ENCODE measurements at regions not wholly inside any gene's neighbourhood (a gene's known extent, or its start where the extent isn't known, plus 50 kb on each side); places are given as distances from the start of the nearest gene placed in this dataset.

GRCh38 chr7:17101207-17101696, 197.2 kb upstream of the AHR start:
- intact Hi-C loops (cut with micrococcal nuclease; ENCODE audit: unreplicated experiment) = no loop called here
- H3K4me1 Mint-ChIP-seq (ENCODE audit: low read depth, unreplicated experiment) = peaks cover 13% of the 10 kb centered on the region
- H3K27me3 Mint-ChIP-seq (ENCODE audit: insufficient read depth, unreplicated experiment) = no peaks in the 10 kb centered on the region
- no peak overlapping the region for H3K4me3 ChIP-seq (ENCODE audit: low read depth, low read length)
- ChIA-PET POLR2A (no interaction called here), CTCF (no interaction called here)
- H3K27ac Mint-ChIP-seq (ENCODE audit: unreplicated experiment) = no peak overlapping the region
- H3K9me3 Mint-ChIP-seq (ENCODE audit: unreplicated experiment) = peaks cover 9% of the 10 kb centered on the region
- H3K4me1 ChIP-seq = no peaks in the 10 kb centered on the region
- H3K36me3 Mint-ChIP-seq (ENCODE audit: insufficient read depth, unreplicated experiment) = peaks cover 6% of the 10 kb centered on the region
- H3K4me3 Mint-ChIP-seq (ENCODE audit: unreplicated experiment) = no peak overlapping the region
- TF ChIP-seq CTCF (IDR thresholded peaks at IDR 0.05; ENCODE audit: insufficient read depth in 1 of 2, low read depth in 1 of 2, low read length in 1 of 2, severe bottlenecking in 1 of 2, unreplicated experiment in 1 of 2) = no peak
- H3K9me3 ChIP-seq = peaks cover 13% of the 10 kb centered on the region
- no peak for DNase-seq
- H3K27me3 ChIP-seq (replicated peaks; ENCODE audit: control insufficient read depth, insufficient read depth, low read length) = no peaks in the 10 kb centered on the region
- no TSS peak for BruUV-seq (replicated peaks)
- no peaks in the 10 kb centered on the region for H3K36me3 ChIP-seq (ENCODE audit: control insufficient read depth, insufficient read depth, low read length)

- no TSS peak for BruUV-seq (replicated peaks)
- H3K4me3 Mint-ChIP-seq (ENCODE audit: unreplicated experiment) = no peak overlapping the region
- ChIA-PET POLR2A (no interaction called here), CTCF (no interaction called here)
- H3K27me3 Mint-ChIP-seq (ENCODE audit: insufficient read depth, unreplicated experiment) = no peaks in the 10 kb centered on the region
- H3K36me3 Mint-ChIP-seq (ENCODE audit: insufficient read depth, unreplicated experiment) = peaks cover 6% of the 10 kb centered on the region
- Histone ChIP-seq H3K4me3 (ENCODE audit: low read depth, low read length) (no peak overlapping the region), H3K36me3 (ENCODE audit: control insufficient read depth, insufficient read depth, low read length) (no peaks in the 10 kb centered on the region), H3K4me1 (no peaks in the 10 kb centered on the region), H3K27me3 (replicated peaks; ENCODE audit: control insufficient read depth, insufficient read depth, low read length) (no peaks in the 10 kb centered on the region), H3K9me3 (peaks cover 13% of the 10 kb centered on the region)
- no peak for TF ChIP-seq CTCF (IDR thresholded peaks at IDR 0.05; ENCODE audit: insufficient read depth in 1 of 2, low read depth in 1 of 2, low read length in 1 of 2, severe bottlenecking in 1 of 2, unreplicated experiment in 1 of 2)
- H3K9me3 Mint-ChIP-seq (ENCODE audit: unreplicated experiment) = peaks cover 9% of the 10 kb centered on the region
- no peak for DNase-seq
- peaks cover 13% of the 10 kb centered on the region for H3K4me1 Mint-ChIP-seq (ENCODE audit: low read depth, unreplicated experiment)
- no peak overlapping the region for H3K27ac Mint-ChIP-seq (ENCODE audit: unreplicated experiment)
- intact Hi-C loops (cut with micrococcal nuclease; ENCODE audit: unreplicated experiment) = no loop called here
Measured at GRCh38 chr7:17103170-17103569, 195.3 kb upstream of the AHR start.

- intact Hi-C loops (cut with micrococcal nuclease; ENCODE audit: unreplicated experiment) = no loop called here
- Mint-ChIP-seq H3K27ac (ENCODE audit: unreplicated experiment) (no peak overlapping the region), H3K4me1 (ENCODE audit: low read depth, unreplicated experiment) (peaks cover 13% of the 10 kb centered on the region), H3K4me3 (ENCODE audit: unreplicated experiment) (no peak overlapping the region), H3K36me3 (ENCODE audit: insufficient read depth, unreplicated experiment) (peaks cover 6% of the 10 kb centered on the region), H3K9me3 (ENCODE audit: unreplicated experiment) (peaks cover 9% of the 10 kb centered on the region), H3K27me3 (ENCODE audit: insufficient read depth, unreplicated experiment) (no peaks in the 10 kb centered on the region)
- ChIA-PET POLR2A (no interaction called here), CTCF (interaction anchor here (1.0 kb wide), 1 partner anchor 121 kb away, joined by 5 read pairs; no protein-coding TSS in a partner anchor)
- Histone ChIP-seq H3K36me3 (ENCODE audit: control insufficient read depth, insufficient read depth, low read length) (no peaks in the 10 kb centered on the region), H3K4me1 (no peaks in the 10 kb centered on the region), H3K4me3 (ENCODE audit: low read depth, low read length) (no peak overlapping the region), H3K9me3 (peaks cover 13% of the 10 kb centered on the region), H3K27me3 (replicated peaks; ENCODE audit: control insufficient read depth, insufficient read depth, low read length) (no peaks in the 10 kb centered on the region)
- TF ChIP-seq CTCF (IDR thresholded peaks at IDR 0.05; ENCODE audit: insufficient read depth in 1 of 2, low read depth in 1 of 2, low read length in 1 of 2, severe bottlenecking in 1 of 2, unreplicated experiment in 1 of 2) = no peak
- no peak for DNase-seq
- BruUV-seq (replicated peaks) = no TSS peak
Measured at GRCh38 chr7:17103984-17104383, 194.5 kb upstream of the AHR start.
